Neural cell (in vitro differentiated cells): ENCODE measurements at regions not wholly inside any gene's neighbourhood (a gene's known extent, or its start where the extent isn't known, plus 50 kb on each side); places are given as distances from the start of the nearest gene placed in this dataset.

Source experiments
- EP300 ChIP-seq: fragments of 450-650 bp; conservative IDR thresholded peaks from 2 replicates; pipeline ENCODE4 v1.6.1; 2014; ENCODE audit warnings: antibody characterized with exemption, mild to moderate bottlenecking, moderate library complexity; ENCODE audit not compliant: poor library complexity, severe bottlenecking
- EZH2 ChIP-seq: fragments of 200-600, 300-800 bp; shearing (Covaris generic), sonication (generic); IDR thresholded peaks from 2 replicates; pipeline ENCODE4 v1.6.1; 2014; ENCODE audit warnings: antibody characterized with exemption, low read length, borderline replicate concordance, mild to moderate bottlenecking; ENCODE audit not compliant: insufficient read depth, poor library complexity, severe bottlenecking
- POLR2AphosphoS5 ChIP-seq: IDR thresholded peaks from 2 replicates; pipeline ENCODE4 v1.6.1; 2012
- RAD21 ChIP-seq: fragments of 450-650 bp; conservative IDR thresholded peaks from 2 replicates; pipeline ENCODE4 v1.6.1; 2014; ENCODE audit warnings: antibody characterized with exemption, mild to moderate bottlenecking, moderate library complexity
- SMC3 ChIP-seq: fragments of 450-650 bp; conservative IDR thresholded peaks from 2 replicates; pipeline ENCODE4 v1.6.1; 2014; ENCODE audit warnings: antibody characterized with exemption, mild to moderate bottlenecking, moderate library complexity; ENCODE audit not compliant: poor library complexity
- TAF1 ChIP-seq: IDR thresholded peaks from 2 replicates; pipeline ENCODE4 v1.6.1; 2012; ENCODE audit warnings: low read depth
- TF ChIP-seq, protein P1 (sequence below): fragments of 450-650 bp; IDR thresholded peaks from 2 replicates; pipeline ENCODE4 v1.5.1; 2014; ENCODE audit warnings: antibody characterized with exemption, mild to moderate bottlenecking, moderate library complexity; ENCODE audit not compliant: poor library complexity, severe bottlenecking
- TF ChIP-seq, protein P2 (sequence below): IDR thresholded peaks from 2 replicates; pipeline ENCODE4 v1.6.1; 2012; ENCODE audit warnings: borderline replicate concordance

DNA sequence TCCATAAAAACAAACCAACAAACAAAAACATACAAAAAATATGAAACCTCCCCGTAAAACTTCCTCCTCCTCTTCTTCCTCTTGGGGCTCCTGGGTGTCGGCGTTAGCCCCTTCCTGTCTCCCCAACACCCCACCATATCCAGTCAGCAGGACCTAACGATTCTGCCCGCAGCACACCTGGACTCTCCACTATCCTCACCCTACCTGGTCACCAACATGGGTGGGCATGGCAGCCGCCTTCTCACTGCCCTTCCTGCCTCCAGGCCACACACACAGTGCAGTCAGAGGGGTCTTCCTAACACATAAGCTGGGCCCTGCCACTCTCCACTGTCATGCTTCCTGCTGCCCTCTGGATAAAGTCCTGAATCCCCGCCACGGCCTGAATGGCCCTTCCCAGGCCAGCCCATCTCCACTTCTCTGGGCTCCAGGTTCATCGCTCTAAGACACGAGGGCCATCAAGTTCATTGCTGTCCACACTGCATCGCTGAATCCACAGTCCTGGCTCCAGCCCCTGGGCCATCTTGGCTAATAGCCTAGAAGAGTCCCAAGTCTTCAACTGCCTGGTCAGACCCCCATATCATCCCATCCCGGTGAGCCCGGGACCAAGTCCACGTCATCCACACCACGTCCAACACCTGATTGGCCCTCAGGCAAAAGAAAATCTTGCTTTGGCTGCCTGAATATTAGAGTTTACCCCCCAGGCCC is 76.2 kb downstream of the IGLL1 start:
- TF ChIP-seq RAD21 (no peak), EZH2 (no peak), POLR2AphosphoS5 (no peak), TAF1 (no peak), SMC3 (no peak), EP300 (no peak)
- TF ChIP-seq, protein P1, sequence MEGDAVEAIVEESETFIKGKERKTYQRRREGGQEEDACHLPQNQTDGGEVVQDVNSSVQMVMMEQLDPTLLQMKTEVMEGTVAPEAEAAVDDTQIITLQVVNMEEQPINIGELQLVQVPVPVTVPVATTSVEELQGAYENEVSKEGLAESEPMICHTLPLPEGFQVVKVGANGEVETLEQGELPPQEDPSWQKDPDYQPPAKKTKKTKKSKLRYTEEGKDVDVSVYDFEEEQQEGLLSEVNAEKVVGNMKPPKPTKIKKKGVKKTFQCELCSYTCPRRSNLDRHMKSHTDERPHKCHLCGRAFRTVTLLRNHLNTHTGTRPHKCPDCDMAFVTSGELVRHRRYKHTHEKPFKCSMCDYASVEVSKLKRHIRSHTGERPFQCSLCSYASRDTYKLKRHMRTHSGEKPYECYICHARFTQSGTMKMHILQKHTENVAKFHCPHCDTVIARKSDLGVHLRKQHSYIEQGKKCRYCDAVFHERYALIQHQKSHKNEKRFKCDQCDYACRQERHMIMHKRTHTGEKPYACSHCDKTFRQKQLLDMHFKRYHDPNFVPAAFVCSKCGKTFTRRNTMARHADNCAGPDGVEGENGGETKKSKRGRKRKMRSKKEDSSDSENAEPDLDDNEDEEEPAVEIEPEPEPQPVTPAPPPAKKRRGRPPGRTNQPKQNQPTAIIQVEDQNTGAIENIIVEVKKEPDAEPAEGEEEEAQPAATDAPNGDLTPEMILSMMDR: no peak
- TF ChIP-seq, protein P2, sequence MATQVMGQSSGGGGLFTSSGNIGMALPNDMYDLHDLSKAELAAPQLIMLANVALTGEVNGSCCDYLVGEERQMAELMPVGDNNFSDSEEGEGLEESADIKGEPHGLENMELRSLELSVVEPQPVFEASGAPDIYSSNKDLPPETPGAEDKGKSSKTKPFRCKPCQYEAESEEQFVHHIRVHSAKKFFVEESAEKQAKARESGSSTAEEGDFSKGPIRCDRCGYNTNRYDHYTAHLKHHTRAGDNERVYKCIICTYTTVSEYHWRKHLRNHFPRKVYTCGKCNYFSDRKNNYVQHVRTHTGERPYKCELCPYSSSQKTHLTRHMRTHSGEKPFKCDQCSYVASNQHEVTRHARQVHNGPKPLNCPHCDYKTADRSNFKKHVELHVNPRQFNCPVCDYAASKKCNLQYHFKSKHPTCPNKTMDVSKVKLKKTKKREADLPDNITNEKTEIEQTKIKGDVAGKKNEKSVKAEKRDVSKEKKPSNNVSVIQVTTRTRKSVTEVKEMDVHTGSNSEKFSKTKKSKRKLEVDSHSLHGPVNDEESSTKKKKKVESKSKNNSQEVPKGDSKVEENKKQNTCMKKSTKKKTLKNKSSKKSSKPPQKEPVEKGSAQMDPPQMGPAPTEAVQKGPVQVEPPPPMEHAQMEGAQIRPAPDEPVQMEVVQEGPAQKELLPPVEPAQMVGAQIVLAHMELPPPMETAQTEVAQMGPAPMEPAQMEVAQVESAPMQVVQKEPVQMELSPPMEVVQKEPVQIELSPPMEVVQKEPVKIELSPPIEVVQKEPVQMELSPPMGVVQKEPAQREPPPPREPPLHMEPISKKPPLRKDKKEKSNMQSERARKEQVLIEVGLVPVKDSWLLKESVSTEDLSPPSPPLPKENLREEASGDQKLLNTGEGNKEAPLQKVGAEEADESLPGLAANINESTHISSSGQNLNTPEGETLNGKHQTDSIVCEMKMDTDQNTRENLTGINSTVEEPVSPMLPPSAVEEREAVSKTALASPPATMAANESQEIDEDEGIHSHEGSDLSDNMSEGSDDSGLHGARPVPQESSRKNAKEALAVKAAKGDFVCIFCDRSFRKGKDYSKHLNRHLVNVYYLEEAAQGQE: no peak
